GM10266 (cell line): ENCODE measurements at regions not wholly inside any gene's neighbourhood (a gene's known extent, or its start where the extent isn't known, plus 50 kb on each side); places are given as distances from the start of the nearest gene placed in this dataset.

Experiments used
- DNase-seq: peaks from one replicate; pipeline ENCODE4 v3.0.0; 2012; ENCODE audit errors: extremely low spot score
- TF ChIP-seq, protein P1 (sequence below): IDR thresholded peaks from 2 replicates; pipeline ENCODE4 v1.5.1; 2012; ENCODE audit warnings: mild to moderate bottlenecking, low read depth; ENCODE audit not compliant: control insufficient read depth, insufficient read depth; ENCODE audit errors: missing control alignments

DNA sequence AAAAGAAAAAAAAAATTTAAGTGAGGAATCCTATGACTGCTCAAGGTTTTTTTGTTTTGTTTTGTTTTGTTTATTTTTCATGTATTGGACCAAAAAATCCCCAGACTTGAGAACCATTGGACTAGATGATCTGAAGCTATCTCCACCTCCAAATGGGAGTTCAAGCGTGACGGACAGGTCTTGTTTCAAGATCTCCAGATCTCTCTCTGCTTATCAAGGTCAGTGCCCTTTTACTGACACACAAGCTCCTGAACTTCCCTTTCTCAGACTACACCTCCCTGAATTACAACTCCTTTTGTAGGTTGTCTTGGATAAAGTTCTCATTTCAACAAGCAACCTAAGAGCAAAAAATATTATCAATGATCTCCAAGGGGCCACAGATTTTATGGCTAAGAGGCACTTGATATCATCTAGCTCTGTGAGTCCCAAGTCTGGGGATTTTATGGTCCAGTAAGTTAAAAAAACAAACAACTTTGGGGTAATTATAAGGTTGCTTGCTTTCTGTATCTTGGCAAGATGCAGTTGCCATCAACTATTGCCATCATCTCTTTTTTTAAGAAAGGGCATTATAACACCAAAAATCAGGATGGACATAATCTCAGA lies 396.0 kb upstream of the ATP5MC3 start:
- DNase-seq, result no peak
- TF ChIP-seq, protein P1, sequence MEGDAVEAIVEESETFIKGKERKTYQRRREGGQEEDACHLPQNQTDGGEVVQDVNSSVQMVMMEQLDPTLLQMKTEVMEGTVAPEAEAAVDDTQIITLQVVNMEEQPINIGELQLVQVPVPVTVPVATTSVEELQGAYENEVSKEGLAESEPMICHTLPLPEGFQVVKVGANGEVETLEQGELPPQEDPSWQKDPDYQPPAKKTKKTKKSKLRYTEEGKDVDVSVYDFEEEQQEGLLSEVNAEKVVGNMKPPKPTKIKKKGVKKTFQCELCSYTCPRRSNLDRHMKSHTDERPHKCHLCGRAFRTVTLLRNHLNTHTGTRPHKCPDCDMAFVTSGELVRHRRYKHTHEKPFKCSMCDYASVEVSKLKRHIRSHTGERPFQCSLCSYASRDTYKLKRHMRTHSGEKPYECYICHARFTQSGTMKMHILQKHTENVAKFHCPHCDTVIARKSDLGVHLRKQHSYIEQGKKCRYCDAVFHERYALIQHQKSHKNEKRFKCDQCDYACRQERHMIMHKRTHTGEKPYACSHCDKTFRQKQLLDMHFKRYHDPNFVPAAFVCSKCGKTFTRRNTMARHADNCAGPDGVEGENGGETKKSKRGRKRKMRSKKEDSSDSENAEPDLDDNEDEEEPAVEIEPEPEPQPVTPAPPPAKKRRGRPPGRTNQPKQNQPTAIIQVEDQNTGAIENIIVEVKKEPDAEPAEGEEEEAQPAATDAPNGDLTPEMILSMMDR, result no peak

DNA sequence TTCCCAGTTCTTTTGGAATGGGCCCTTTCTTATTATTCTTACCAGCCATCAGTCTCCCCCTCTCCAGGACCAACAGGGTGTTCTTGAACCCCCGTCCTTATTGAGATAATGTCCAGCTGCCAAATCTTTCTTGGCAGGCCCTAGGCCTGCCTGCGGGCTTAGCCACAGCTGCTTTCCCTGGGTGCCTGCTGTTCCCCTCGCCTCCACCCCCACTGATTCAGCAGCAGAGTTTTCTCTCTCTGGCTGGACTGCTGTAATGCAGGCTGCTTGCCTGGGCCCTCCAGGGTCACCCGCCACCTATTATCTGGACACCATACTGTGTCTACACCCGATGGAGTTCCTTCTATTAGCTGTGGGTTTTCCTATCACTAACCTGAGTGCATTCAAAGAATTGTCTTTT lies 395.4 kb upstream of the ATP5MC3 start:
- DNase-seq, result no peak

DNA sequence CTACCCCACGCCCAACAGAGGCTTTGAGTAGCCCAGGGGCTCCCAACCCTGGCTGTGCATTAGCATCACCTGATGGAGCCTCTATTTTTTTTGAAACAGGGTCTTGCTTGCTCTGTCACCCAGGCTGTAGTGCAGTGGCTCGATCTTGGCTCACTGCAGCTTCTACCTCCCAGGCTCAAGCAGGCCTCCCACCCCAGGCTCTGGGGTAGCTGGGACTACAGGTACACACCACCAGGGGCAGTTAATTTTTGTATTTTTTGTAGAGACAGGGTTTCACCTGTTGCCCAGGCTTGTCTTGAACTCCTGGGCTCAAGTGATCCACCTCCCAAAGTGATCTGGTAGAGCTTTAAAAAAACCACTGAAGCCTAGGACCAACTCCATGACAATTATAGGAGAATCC lies 394.8 kb upstream of the ATP5MC3 start:
- TF ChIP-seq, protein P1, result no peak
- DNase-seq, result no peak

More for the DNA sequence above, 395.4 kb upstream of the ATP5MC3 start:
- TF ChIP-seq, protein P1, result no peak

DNA sequence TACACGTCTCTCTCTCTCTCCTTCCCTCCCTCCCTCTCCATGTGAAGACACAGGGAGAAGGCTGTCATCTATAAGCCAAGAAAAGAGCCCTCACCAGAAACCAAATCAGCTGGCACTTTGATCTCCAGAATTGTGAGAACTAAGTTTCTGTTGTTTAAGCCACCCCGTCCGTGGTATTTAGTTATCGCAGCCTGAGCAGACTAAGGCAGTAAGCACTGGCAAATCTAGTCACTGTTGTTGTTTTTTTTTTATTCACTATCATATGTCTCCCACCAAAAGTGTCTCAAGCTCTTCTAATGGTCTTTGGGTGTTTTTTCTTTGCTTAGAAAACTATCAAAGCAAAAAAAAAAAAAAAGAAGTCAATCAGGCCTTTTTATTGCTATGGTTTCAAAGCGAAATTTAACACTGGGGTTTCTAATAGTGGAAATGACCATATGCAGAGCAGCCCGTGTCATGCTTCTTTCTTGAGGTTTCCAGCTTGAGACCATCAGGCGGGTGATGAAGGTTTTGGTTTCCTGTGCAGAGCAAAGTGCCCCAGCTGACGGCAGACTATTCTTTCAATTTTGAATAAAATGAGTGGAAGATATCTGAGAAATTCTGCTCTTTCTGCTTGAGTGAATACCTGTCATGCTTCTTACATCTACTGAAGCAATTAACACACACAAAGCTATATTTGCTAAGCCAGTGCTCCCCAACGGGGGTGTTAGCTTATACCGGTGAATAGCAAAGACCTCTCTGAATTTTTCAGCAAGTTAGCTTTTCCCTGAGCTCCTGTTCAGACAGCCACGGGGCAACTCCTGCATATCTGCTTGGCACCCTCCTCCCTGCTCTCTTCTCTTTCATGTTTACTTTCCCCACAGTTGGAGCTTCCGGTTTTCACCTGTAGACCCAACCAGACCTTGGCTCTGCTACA lies 394.1 kb upstream of the ATP5MC3 start:
- peak; percentile 43 for DNase-seq
- TF ChIP-seq, protein P1, result no peak

DNA sequence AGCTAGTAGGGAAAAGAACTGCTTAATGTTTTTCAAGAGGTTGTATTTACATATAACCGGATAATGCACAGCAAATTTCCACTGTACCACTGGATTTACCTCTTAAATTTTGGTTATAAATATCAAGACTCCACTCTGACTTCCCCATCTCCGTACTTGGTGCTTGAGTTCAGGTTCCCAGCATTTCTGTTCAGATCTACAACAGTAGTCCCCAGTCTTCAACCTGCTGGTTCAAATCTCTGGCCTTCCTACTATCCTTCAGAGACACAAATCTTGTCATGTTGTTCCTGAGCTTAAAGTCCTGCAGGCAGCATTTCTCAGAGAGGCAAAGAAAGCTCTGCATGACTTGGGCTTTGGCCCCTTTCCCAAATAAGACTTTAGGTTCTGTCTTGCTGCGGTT lies 392.6 kb upstream of the ATP5MC3 start:
- DNase-seq, result no peak

DNA sequence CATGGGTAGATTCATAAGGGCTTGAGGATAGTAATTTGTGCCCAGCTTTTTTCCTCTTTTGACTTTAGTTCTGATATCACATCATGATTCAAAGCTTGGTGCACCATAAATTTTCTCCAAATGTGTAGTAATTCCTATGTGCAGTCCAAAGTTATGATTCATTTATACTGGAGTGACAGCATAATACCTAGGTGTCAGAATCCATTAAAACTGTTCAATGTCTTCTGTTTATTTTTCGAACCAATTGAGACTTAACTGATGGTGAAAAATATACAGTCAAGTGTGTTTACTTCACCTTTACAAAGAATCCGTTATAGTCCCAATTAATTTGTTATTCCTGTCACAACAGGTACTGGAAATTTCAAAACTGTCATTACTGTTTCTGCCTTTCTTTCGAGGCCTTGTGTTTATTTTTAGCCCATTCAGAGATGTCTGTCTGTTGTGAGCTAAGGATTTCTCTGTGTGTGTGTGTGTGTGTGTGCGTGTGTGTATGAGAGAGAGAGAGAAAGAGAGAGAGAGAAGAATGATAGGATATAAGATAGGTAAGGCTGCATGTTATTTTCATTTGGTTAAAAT lies 389.7 kb upstream of the ATP5MC3 start:
- DNase-seq, result no peak

More for the DNA sequence above, 392.6 kb upstream of the ATP5MC3 start:
- TF ChIP-seq, protein P1, result no peak

More for the DNA sequence above, 389.7 kb upstream of the ATP5MC3 start:
- TF ChIP-seq, protein P1, result no peak
